PC-3 (cell line): ENCODE measurements at regions not wholly inside any gene's neighbourhood (a gene's known extent, or its start where the extent isn't known, plus 50 kb on each side); places are given as distances from the start of the nearest gene placed in this dataset.

Experiments used
- EZH2 ChIP-seq: fragments of 300-600 bp; sonication (generic); IDR thresholded peaks from one replicate; pipeline ENCODE4 v1.6.1; 2017; ENCODE audit warnings: antibody characterized with exemption, mild to moderate bottlenecking, low read length; ENCODE audit not compliant: unreplicated experiment
- EZH2phosphoT487 ChIP-seq: fragments of 300-600 bp; sonication (generic); IDR thresholded peaks from 2 replicates; pipeline ENCODE4 v1.6.1; 2018; ENCODE audit warnings: mild to moderate bottlenecking, antibody characterized with exemption, low read length, borderline replicate concordance
- TF ChIP-seq, protein P1 (sequence below): fragments of 300-600 bp; sonication (generic); conservative IDR thresholded peaks from 2 replicates; pipeline ENCODE4 v1.5.1; 2017; ENCODE audit warnings: antibody characterized with exemption, low read depth, mild to moderate bottlenecking, low read length

DNA sequence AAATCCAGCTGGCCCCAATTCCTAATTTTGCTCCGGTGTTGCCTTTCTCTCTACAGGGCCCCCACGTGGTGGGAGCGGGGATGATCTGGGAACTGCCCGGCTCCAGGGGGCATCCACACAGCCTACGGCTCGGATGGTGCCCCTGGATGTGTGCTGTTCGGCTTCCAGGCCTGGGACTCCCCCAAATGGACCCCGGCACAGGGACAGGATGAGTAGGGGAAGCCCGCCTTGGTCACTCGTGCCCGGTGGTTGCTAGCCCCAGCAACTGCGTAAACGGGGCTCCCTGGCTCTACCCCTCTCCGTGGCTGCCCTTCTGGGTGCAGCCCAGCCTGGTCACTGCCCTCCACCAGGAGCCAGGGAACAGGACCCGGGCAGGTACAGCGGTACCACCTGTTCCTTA, 111.5 kb downstream of the TEX26 start:
- TF ChIP-seq, protein P1, sequence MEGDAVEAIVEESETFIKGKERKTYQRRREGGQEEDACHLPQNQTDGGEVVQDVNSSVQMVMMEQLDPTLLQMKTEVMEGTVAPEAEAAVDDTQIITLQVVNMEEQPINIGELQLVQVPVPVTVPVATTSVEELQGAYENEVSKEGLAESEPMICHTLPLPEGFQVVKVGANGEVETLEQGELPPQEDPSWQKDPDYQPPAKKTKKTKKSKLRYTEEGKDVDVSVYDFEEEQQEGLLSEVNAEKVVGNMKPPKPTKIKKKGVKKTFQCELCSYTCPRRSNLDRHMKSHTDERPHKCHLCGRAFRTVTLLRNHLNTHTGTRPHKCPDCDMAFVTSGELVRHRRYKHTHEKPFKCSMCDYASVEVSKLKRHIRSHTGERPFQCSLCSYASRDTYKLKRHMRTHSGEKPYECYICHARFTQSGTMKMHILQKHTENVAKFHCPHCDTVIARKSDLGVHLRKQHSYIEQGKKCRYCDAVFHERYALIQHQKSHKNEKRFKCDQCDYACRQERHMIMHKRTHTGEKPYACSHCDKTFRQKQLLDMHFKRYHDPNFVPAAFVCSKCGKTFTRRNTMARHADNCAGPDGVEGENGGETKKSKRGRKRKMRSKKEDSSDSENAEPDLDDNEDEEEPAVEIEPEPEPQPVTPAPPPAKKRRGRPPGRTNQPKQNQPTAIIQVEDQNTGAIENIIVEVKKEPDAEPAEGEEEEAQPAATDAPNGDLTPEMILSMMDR: no peak
- TF ChIP-seq EZH2: no peak
- no peak for TF ChIP-seq EZH2phosphoT487
